ENCODE measurements at regions not wholly inside any gene's neighbourhood (a gene's known extent, or its start where the extent isn't known, plus 50 kb on each side); places are given as distances from the start of the nearest gene placed in this dataset.

DNA sequence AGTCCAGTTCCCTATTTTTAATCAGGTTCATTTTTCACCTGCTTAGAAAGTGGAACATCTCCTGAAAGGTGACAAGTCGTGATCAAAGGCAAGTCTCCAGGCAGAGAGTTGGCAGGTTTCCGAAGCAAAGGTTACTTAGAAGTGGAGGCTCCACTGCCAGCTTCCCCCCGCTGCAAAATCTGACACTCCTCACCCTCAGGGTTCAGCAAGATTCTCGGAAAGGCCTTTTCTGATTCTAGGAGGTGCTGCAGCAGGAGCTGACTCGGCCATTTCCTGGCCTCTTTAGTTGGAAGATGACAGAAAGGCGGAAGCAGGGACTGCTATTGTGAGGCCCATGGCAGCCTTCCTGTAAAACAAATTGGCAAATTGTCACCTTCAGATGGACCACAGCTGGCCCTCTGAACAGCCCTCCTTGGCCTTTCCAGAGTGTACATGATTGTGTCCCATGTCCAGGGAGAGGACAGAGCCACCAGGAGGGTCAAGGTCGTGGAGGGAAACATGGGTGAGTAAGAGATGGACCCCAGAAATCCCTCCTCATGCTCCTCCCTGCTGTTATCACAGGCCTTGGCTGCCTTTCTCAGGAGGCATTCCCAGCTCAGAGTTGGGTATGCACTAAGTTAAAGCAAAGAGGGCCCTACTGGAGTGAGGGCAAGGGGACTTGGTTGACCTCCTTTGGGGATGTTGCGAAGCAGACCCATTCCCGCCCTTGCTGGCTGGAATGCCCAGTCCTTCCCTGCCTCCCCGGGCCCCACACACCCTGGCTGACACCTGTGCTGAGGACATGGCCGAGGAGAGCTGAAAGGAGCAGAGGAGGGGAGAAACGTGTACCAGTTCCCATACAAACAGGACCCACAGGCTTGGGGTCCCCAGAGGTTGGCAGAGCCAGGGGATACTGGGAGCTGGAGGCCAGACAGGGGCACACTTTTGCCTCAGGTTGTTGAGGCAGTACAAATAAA is 115.5 kb upstream of the IRF2BP2 start:
- peak; percentile 30 to 64 for DNase-seq

DNA sequence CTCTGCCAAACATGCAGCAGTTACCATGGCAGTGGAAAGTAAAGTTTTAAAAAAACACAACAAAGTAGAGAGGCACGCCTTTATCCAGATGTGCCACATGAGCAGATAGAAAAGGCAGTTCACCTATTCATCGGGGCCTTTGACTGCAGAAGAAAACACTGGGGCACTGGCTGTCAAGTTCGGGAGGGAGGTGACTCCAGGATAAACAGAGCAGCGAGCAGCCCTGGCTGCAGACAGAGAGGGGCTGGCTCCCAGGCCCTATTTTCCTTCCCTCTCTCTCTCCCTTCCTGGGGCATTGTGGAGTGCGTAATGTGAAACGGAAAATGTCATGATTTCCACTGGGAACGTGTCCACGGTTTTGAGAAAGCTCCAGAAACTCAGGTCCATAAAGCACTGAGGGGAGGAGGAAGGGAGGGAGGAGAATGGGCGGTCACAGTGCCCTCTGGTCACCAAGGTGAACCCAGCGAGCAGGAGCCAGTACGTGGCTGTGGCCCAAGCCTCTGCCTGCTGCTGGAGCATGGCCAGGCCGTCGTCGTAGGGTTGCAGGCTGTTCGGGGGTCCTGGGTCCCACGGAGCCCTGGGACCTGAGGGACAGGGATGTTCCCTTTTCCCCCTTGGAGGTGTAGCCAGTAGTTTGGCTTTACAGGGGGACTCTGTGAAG is 114.7 kb upstream of the IRF2BP2 start:
- no peak for DNase-seq

DNA sequence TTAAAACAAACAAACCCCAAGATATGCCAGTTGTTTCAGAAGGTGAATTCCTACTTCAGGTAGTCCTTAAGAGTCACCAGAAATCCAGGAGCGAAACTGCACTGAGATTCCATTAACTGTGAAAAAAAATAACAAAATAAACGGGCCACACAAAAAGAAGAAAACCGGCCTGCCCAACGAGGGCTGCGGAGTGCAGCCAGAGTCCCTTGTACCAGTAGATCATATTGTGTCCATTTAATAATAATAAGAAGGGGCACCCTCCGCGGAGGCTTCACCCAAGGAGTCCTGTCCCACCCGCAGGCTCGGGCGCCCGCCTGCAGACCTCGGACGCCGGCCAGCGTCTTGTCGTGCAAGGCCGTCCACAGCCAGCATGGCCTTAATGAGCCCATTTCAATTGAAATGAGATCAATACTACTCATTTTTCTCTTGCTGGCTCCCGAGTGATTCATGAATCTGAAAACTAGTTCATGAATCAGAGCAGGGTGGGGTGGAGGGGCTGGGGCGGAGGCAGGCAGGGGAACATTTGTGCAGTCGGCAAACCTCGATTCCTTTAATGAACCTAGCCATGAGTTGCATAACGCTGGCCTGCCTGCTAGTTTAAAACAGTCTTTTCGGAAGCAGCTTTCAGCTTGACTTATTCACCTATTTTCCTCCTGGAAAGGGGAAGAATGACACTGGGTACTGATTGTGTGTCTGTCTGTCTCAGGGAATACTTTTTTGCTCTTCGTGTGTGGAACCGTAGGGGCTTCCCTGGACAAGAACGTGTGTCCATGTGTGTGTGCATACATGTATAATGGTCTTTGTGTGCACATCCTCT is 113.1 kb upstream of the IRF2BP2 start:
- DNase-seq, result peak; percentile 71 to 79

DNA sequence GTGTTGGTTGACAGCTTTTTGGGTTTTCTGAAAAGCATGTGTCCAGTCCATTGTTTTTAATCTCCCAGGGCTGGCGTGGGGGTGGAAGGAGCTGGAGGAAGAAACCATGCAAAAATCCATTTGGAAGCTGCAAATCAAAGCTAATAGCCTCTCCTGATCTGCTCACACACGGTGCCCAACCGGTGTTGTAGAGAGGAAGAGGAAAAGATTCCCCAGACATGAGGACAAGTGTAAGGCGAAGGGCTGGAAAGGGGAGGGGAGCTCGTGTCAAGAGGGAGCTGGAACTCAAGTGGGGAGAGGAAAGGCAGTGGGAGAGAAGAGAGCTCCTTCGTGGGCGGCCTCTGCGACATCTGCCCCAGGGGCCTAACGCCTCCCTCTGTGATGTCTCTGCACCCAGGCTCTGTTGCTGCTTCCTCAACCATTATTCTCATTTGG is 112.3 kb upstream of the IRF2BP2 start:
- no peak for DNase-seq

DNA sequence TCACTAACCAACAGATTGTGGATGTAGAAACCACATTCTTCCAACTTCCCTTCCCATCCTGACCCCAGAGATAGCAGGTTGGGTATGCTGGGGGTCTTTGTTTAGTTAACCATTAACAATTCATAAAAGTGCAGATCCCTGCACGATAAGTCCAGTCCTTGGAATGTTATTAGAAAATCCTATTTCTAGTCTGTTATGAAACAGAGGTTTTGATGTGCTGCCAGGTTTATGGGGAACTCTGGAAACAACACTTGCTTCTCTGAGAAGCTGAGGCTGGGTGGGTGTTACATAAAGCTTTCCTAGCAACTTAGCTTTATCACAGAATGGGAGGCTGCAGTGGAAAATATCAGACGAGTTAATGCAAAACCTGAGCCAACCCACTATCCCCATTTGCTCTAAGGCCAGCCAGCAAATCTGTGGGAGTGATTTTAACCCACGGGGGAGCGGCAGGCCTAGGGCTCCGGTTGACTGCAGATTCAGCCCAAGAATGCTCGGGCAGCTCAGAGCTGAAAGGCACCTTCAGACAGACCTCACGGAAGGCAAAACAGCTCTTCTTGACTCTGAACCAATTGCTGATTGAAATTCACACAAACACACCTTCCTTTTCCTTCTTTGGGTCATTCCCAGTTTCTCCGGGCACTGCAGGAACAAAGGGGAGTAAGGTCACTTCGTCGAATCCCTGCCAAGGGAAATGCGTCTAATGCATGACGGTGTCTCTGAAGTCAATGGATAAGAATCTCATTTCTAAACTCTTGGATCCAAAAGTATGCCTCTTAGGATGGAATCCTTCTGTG is 111.7 kb upstream of the IRF2BP2 start:
- DNase-seq, result no peak

DNA sequence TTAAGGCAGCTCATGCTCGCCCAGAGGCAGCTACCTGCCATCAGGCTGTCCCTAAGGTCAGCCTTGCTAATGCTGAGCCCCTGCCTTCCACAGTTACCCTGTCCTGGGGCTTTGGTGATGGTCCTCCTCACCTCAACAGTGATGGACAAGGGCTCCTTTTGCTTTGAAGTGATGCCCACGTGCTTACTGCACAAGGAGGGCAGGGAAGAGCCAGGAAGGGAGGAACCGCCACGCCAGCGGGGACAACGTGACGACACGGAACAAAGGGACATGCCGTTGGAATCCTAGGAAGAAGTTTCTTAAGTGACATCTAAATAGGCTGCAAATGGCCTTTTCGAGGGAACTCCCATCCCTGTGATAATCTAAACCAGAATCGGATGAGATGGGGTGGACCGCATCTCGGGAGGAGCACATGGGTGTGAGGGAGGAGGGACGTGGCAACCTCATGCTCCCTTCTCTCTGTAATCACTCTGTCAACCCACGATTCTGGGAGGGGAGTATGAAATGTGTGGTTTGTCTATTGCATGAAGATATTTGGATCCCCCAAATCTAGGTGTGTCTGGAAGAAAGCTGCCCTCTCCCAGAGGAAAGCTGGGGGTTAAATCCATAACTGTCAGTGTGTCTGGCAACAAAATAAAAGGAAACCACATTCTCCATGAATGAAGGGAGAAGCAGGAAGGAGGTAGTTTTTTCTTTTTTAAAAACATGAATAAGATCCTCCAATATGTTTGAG is 110.9 kb upstream of the IRF2BP2 start:
- no peak for DNase-seq

DNA sequence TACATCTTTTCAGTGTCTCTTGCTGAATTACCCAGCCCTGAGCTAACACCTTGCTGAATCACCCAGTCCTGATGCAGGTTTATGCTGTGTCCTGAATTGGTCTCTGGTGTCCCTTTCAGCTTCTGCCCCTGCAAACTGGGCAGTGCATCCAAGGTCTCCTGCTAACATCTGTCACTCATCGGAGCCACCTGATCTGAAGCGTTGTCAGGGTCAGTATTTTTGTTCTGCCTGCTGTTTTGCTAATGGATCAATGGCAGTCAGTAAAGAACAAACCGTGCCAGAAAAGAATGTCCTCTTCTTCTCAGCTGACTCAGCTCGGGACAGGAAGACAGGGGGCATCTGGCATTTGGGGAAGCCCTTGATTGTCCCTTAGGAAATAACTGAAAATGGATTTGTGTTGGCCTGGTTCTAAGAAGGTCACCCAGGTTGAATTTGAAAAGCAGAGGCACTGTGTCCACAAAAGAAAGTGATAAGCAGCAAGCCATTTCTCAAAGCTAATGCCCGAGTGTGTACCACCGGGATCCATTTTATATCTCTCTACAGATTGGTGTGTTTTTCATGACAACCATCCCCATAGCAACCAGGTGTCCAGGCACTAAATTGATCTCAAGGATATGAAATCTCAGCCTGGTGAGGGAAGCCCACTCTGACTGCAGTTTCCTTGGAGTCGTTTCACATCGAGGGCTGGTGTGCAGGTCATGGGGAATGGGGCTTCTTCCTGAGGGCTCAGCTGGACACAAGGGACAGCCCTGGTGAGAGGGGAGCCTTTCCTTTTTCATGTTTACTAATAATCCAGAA is 109.7 kb upstream of the IRF2BP2 start:
- no peak for DNase-seq

DNA sequence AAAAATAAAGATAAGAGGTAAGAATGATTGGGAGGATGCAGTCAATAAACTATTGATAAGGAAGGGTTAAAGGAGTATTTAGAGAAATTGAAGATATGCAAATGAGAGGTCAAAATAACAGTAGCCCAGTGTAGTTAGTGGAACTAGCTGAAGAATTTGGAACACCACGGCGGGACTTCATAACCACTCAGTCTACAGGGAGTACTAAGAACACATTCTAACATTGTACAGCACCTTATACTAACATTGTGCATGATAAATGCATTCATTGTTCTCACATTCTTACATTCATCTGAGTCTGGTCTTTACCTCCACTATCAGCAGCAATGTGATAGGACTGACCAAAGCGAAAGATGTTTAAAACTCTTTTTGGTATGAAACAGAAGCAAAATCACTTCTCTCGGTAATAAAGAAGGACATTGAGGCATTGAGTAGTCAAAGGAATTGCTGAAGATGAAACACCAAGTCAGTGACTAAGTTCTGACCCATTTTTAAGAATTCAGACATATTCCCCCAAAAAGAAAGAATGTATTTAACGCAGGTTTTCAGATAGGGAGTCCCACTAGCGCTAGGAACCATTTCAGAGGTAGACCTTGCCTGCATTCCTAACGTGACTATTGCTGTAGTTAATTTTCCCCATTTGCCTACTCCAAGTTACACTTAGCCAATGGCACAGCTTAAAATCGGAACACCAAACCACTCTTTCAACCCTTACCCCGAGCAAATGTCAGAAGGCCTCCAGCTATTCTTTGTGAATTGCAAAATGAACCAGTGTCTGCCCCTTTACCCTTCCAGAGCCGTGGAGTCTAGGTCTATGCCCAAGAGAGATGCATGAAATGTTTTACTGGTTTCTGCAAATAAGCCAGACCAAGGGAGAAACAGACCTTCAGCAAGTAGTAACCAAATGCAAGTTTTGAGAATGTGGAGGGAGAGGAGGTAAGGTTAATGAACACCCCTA is 108.8 kb upstream of the IRF2BP2 start:
- DNase-seq, result no peak

DNA sequence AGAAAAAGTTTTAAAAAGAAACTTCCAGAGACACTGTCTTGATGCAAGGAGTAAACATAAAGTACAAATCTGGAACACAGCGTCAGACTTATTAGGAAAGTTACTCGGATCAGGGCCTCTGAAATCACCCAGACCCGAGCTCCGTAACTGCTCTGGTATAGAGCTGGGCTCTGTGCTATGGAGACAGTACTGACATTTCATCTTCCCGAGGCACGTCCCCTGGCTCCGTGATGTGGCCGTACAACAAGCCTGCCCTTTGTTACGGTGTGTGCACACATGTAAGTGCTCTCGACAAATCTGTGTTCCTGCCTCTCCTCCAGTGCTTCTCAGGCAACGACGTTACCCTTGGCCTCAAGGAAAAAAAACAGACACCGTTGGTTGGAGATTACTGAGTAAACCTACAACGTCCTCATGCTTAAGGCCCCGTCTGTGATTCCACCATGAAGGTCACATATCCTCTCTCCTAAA is 107.0 kb upstream of the IRF2BP2 start:
- DNase-seq, result no peak

DNA sequence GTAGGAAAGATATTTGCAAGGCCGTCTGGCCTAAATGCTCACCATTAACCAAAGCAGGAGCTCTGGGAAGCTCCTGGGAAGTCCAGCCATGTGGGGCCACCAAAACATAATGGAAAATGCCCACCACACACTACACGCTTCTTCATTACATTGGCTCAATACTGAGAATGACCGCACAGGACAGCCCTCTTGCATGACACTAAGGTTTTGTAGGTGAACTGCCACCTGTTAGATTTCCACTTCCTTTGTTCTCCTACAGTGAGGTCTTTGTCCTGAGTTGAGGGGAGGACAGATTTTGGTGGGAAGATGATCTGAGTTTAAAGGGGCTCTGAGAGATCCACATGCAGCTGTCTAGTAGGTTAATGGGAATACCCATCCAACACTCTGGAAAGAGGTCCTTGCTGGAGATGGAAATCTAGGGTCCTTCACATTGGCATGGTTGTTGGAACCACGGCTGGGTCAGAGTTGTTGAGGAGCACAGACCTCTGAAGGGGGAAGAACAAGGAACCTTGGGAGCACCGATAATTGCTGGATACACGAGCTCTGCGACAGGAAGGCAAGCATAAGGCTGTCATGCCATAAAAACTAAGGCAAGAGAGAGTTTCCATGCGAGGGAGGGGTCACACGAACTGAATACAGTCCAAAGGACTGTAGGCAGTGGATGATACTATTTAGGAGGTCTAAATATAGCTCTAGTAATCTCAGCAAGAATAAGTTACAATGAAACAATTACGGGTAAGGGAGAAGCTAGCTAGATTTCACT is 105.5 kb upstream of the IRF2BP2 start:
- no peak for DNase-seq

DNA sequence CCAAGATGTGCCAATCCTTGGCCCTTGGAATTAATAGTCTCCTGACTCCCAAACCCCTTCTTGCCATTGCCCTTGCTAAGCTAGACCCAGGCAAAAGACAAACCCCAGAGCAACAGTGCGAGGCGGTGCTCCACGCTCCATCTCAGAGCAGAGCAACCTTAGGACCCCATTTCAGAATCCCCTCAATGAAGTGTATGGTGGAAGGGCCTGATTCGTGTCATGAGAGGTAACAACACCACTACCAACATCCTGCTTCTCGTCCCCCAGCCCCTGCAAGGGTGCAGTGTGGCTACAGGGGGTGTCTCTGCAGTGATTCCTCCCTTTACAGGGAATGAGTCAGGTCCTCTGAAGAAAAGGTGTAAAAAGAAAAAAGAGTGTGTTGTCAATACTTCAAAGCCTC is 103.9 kb upstream of the IRF2BP2 start:
- no peak for DNase-seq

DNA sequence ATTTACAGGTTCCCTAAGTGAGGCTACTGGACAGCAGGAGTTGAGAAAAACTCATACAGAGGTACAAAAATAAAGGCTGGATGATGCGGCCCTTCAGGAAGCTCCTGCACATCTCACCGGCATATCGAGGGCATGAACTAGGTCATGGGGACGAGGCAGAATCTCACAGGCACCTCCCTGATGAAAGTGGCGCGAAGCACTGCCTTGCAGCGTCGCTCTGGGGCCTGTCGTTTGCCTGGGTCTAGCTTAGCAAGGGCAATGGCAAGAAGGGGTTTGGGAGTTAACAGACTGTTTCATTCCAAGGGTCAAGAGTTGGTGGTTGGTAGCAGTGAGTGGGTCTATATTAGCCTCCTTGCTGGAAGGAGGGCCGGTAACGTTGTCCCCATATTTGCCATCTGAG is 103.5 kb upstream of the IRF2BP2 start:
- no peak for DNase-seq

DNA sequence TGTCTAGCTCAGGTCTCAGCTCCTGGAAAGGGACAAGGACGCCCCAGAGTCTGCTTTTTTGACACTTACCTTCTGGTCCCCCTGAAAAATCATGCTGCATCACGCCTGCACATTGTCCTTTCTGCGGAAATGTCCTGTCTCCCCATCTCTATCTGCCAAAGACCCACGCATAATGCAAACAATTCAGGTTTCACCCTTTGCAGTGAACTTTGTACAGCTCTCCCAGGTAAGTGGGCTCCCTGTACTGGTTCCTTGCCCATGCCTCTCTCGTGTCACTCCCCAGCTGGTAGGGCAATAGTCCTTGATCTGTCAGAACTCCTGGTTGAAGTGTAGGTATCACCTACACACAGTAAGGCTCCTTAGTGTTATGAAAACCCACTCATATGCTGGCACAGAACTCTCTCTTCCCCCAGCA is 102.9 kb upstream of the IRF2BP2 start:
- no peak for DNase-seq

DNA sequence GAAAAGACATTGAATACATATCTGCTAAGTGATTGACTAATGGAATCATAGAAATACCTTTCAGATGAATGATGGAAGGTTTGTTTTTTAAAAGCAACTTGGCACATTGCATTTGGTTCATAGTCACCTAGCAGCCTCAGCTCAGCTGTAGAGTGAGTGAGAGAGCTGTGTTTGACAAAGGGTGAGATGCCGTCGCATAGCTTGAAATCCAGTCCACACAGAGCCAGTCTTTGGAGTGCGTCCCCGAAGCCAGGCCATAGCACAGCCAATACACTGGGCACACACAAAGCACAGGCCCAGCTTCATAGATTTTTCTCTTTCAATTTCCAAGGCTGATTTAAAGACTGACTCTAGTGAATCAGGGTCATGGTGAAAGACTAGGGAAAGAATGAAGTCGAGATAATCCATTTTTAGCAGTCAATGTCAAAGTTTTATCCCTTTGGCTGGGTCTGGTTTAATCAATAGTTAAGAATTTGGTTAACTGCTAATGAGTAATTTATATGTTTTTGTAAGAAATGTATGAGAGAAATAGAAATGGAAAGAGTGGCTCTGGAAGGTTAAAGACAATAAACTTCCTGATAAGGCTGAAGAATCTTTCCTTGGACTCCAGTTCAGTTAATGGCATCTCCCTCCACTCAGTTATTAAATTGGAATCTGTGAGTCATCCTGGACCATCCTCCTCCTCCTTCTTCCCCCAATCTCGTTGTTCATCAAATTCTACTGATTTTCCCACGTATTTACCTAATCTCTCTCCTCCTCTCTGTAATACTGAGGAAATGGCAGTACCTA is 101.2 kb upstream of the IRF2BP2 start:
- no peak for DNase-seq

DNA sequence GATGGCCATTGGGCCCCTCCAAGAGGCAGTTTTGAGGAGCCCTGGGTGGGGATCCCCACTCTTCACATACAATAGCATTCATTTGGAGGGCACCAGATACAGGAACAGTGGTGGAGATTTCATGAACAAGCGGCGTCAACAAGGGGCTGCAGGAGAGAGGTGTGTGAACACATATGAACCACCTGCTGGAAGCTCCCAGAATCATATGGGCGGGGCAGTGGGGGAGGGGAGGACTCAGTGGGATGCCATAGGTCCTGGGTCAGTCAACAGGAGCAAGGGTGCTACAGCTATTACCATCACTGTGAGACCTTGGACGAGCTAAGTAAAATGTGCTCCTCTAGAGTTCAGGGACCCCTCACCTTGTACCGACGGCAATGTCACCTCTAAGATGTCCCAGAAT is 100.4 kb upstream of the IRF2BP2 start:
- DNase-seq, result no peak

DNA sequence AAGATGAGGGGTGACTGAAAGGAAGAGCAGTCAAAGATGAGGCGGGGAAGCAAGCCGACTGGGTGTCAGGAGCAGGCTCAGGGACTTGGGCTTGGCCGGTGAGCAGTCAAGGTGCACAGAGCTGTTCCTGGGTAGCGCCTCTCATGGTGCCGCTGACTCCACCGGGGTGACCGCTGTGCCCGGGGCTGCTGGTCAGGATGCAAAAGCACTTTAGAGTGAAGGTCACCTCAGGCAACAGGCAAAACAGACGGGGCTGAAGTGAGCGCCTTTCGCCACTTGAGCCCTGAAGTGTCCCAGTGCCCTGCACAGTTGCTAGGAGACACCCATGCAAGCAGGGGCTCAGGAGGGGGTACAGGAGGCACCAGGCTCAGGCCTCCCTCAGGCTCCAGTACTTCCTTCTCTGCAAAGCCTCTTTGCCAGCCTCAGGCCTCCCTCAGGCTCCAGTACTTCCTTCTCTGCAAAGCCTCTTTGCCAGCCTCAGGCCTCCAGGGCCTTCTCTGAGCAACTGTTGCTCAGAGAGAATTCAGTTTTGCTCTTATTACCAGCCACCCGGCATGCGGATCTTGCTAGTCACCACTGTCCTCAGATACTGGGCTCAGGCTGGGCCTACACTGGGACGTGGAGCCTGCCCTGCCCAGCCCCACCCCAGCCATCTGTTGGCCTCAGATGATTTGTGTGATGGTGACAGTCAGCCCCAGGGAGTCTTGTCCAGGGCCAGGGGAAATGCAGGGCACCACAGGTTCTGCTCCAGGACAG is 99.7 kb upstream of the IRF2BP2 start:
- DNase-seq, result no peak

Measured in stimulated activated CD4-positive, alpha-beta T cell treated with anti-CD3 and anti-CD28 coated beads, Interleukin-4, amount 100 ng/mL, for 4 hours (primary cell).